NCI-H82 (cell line): ENCODE measurements at regions not wholly inside any gene's neighbourhood (a gene's known extent, or its start where the extent isn't known, plus 50 kb on each side); places are given as distances from the start of the nearest gene placed in this dataset.
"Not testable (repeated sequence)": the region's sequence is repeated elsewhere in the genome, so short reads cannot be mapped to it uniquely, and the experiment has no call there.

Experiments
- DNase-seq: peaks from one replicate; lab custom pipeline; 2025; lab: John Stamatoyannopoulos, UW

DNA sequence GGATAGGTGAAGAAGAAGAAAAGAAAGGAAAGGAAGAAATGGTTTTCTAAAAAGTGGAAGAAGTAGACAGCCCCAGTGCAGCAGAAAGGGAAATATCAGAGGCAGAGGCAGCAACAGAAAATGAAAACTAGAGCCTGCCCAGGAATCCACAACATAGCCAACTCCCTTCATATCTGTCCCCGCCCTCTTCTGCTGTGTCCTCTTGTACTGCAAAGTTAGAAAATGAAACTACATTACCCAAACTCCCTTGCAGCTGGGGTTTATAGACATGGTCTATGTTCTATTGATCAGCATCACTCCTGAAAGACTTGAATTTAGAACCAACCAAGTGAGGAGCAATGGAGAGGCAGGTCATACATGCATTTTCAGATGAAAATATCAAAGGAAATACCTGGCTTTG lies 200.5 kb upstream of the PHACTR1 start:
- no peak for DNase-seq

DNA sequence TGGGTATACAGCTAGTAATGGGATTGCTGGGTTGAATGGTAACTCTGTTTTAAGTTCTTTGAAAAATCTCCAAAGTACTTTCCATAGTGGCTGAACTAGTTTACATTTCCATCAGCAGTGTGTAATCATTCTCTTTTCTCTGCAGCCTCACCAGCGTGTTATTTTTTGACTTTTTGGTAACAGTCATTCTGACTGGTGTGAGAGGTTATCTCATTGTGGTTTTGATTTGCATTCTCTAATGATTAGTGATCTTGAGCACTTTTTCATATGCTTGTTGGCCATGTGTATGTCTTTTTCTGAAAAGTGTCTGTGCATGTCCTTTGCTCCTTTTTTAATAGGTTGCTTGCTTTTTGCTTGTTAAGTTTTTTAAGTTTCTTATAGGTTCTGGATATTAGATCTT lies 194.2 kb upstream of the PHACTR1 start:
- no peak for DNase-seq

DNA sequence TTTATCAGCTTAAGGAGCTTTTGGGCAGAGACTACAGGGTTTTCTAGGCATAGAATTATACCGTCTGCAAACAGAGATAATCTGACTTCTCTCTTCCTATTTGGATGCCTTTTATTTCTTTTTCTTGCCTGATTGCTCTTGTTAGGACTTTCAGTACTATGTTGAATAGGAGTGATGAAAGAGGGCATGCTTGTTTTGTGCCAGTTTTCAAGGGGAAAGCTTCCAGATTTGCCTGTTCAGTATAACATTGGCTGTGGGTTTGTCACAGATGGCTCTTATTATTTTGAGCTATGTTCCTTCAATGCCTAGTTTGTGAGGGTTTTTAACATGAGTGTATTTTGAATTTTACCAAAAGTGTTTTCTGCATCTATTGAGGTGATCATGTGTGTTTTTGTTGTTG lies 192.8 kb upstream of the PHACTR1 start:
- no peak for DNase-seq

DNA sequence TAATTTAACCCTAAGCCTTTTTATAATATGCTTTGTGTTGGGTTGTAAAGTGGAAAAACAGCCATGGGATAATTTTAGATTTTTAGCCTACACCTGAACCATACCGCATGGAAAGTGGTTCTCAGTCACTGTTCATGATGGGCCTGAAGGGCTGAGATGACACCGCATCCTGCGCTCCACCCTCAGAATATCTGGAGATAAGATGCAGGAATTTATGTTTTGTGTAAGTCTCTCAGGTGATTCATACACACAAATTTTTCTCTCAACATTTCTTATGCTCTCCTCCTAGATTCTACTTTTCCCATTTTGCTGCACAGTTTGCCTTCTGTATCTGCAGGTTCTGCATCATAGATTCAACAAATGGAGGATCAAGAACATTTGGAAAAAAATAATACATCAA lies 191.3 kb upstream of the PHACTR1 start:
- no peak for DNase-seq

DNA sequence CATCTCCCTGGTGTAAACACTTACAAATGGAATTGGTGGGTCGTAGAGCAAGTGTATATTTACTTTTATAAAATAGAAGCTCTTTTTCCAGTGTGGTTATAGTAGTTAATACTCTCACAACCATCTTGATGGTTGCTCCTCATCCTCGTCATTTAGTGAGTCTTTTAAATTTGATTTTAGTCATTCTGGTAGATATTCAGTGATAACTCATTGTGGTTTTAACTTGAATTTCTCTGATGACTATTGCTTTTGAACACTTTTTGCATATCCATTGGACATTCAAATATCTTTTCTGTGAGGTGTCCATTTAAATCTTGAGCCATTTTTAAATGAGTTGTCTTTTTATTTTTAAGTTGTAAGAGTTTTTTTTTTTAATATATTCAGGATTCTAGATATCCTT lies 189.2 kb upstream of the PHACTR1 start:
- no peak for DNase-seq

DNA sequence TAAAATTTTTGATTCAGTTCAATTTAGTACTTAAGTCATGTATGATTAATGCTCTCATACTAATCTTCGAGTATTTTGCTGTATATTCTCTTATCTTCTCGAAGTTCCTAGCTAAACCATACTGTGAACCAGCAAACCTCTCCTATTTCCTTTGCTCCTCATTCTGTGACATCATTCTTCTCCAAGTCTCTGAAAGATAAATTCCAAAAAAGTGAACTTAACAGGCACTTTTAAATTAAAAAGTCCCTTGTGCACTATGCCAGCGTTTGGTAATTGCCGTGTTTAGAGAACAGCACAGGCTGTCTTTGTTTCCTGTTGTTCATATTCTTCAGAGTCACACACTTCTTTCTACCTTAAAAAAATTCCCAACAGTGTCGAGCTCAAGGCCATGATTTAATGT lies 188.4 kb upstream of the PHACTR1 start:
- DNase-seq = no peak

DNA sequence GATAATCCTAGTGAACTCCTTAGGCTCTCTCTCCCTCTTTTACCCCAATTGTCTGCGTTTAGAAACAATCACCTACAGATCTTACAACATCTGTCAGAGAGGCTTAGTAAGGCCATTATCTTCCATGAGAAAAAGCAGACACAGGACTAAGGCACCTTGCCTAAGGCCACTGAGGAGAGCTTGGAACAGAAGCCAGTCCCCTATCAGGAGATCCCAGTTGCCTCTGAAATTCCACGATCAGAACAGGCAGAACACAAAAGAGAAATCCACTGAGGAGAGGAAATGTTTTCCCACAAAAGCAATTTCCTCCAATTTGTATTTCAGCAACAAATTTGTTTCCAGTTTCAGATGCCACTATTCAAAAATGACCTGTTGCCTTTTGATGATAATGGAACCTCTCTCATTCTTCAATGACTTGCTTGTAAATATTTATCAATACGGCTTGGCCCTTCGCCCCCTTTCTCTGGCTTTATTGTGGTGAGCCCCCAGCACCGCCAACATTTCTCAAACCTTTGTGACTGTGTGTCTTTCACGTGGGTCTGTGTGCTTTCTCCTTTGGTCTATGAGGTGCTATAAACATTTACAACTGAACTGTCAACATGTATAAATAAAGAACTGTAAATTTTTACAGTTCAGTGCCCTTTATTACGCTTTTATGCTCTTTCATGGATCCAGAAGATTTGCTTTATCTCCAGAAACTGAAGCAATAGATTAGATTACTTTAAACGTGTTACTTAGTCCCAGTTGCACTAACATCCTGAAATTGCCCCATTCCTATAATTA lies 187.8 kb upstream of the PHACTR1 start:
- peak; percentile 22 for DNase-seq

DNA sequence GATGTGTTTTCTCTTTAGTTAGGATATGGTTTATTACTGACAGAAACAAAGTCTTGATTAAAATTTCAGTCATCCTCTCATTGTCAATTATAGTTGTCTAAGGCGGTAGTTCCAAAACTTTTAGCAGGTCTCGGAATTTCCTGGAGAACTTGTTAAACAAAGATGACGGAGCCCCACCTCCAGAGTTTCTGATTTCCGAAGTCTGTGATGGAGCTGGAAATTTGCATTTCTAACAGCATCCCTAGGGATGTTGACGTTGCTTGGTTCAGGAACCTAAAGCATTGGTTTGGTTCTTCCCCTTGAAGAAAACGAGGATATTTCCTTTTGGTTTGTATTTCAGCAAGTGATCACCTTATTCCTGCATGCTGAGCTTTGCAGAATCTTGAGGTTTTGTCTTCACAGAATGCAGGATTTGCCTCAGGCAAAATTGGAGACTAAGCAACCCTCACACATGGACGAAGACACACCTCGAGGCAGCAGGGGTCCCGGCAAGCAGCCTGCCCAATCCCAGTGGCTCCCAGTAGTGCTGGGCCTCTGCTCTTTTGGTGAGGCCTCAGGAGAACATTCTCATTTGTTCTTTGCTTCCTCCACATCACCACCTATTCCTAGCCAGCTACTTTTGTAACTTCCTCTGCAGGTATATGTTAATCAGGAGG lies 187.1 kb upstream of the PHACTR1 start:
- DNase-seq = no peak

DNA sequence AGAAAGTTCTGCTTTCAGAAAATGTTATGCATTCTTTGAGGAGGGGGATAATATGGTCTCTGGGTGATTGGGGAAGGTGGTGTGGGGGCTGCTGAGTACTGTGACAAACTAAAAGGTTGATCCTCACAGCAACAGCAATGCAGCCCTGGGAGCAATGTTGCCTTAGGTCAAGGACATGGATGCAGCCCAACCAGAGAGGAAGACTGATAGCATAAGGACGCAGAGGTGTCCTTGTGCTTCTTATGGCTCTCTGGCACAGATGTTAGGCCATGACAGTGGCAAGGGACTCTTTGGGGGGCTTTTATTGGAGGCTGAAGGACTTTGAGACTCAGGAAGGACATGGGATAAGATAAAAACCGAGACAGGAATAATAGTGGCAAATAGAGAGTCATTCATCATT lies 186.2 kb upstream of the PHACTR1 start:
- no peak for DNase-seq

DNA sequence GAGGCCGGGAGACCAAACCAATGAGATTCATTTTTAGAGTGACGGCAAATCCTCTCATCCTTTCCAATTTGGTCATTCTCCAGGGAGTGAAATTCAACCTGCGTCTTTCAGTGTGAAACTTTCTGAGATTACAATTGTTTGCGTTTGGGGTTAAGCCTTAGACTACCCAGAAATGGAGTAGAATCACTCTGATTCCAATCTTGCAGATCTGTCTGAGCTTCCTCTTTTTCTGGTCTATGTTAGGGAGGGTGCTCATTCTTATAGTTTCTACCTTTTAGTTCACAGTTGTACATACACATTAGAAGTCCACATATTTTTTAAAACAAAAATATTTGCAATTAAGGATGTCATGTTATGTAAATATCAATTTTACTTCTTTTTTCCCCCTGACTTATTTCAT lies 183.0 kb upstream of the PHACTR1 start:
- no peak for DNase-seq

DNA sequence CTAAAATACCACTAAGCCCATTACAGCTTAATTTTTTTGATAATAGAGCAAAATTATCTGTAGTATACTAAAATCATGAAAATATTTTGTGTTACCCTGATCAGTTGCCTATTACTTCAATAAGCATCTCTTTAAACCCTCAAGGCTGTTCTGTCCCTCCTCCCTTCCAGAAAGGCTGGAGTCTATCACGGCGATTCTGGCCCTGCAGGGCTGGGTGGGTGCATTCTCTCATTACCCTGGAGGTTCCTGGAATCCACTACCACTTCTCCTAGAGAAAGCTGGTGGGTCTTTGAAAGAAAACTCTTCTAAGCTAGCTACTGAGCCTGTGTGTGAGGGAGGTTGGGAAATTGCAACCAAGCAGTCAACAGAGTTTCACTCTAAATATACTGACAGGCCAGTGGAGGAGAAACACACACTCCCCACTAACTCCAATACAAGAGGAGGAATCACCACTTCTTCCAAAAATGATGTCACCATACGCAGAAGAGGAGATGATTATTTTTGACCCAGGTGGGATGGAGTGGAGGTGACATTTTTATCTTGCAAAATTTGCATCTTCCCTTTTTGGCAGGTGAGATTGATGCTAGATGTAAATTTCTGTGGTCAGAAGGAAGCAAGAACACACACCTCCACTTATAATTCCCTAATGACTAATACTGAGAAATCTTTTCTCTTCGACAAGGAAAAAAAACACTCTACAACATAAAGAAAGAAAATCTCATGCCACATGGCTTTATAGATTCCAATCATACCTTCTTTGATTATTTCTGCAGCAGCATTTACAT lies 182.3 kb upstream of the PHACTR1 start:
- no peak for DNase-seq

DNA sequence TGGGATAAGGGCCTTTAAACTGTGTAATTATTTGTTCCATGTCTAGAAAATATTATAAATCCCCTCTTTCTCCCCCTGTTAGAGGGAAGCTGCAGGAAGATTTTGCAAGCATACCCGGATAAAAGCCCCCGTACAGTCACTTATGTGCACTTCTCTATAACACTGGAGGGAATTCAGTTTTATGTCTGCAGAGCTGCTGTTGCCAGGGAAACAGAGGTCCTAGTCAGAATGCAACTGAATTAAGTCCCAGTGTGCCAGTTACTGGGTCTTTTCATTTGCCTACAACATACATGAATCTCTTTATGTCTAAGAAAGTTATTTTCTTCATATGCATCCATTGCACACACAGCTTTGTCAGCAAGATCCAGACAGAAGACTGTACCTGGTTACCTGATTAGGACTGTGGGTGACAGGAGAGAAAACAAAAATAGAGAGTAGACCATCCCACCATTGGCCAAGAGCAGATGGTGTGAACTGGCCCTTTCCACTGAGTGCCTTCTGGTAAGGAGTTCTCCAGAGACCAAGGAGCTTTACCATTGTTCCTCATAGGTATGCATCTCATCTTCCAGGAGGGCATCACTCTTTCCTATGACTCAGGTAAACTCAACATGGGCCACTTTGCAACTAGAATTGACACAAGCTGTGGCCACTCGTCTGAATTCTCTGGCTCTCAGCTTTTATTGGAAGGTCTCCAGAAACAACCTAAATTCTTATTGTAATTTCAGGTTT lies 180.8 kb upstream of the PHACTR1 start:
- no peak for DNase-seq

DNA sequence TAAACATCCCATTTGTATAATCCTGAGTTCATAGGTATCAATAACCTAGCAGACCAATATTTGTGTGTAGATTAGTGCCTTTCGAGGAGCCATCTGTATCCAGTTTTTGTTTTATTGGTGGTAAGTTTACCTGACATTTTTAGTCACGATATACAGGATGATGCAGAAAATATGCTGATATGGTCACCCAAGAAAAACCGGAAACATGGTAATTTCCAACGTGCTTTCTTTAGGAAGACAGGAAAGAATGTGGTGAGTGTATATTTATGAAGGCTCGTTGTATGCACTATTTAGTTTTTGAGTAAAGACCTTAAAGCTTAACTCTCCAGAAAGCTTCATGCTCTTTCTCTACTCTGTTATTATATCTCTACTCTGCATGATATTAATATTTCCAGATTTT lies 180.2 kb upstream of the PHACTR1 start:
- DNase-seq = no peak

DNA sequence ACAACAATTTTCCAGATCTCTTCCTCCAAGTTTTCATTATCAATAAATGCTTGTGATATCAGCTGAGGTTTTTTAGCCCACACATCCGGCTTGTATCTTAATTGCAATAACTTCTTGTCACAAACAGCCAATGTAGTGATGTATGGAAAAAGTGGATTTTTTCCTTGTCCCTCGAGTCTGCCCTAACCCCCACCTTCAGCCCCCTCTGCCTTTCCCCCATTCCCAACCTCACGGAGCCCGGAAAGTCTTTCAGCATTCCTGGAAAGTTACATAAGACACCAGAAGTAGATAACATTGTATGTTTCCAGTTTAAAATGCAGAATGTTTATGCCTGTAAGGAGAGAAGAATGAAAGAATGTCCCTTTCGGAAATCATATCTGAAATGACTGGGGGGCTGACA lies 179.2 kb upstream of the PHACTR1 start:
- DNase-seq = no peak

DNA sequence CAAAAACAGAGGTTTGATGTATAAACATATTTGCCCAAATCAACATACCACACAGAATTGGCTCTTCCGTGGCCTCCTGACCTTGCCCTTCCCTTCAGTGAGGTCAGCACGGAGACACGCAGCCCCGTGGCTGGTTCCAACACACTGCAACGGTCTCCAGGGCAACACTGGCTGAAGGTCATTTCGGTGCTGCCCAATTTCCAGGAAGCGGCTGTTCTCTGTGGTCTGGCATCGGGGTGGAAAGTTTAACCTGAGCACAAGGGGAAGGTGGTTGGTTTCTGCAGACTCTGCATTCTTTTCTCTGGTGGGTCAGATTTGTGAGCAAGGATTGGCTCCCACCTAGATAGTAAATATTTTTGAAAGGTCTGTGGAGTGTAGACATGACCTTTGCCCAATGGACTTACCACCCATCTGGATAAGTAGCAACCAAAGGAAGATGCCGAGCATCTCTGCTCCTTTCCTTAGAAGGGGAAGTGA lies 177.6 kb upstream of the PHACTR1 start:
- no peak for DNase-seq

DNA sequence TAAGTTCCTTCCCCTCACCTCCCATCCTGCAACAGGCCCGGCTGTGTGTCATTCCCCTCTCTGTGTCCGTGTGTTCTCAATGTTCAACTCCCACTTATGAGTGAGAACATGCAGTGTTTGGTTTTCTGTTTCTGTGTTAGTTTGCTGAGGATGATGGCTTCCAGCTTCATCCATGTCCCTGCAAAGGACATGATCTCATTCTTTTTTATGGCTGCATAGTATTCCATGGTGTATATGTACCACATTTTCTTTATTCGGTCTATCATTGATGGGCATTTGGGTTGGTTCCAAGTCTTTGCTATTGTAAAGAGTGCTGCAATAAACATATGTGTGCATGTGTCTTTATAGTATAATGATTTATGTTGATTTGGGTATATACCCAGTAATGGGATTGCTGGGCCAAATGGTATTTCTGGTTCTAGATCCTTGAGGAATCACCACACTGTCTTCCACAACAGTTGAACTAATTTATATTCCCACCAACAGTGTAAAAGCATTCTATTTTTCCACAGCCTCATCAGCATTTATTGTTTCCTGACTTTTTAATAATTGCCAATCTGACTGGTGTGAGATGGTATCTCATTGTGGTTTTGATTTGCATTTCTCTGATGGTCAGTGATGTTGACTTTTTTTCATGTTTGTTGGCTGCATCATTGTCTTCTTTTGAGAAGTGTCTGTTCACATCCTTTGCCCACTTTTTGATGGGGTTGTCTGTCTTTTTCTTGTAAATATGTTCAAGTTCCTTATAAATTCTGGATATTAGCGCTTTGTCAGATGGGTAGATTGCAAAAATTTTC lies 174.1 kb upstream of the PHACTR1 start:
- not testable (repeated sequence) for DNase-seq

DNA sequence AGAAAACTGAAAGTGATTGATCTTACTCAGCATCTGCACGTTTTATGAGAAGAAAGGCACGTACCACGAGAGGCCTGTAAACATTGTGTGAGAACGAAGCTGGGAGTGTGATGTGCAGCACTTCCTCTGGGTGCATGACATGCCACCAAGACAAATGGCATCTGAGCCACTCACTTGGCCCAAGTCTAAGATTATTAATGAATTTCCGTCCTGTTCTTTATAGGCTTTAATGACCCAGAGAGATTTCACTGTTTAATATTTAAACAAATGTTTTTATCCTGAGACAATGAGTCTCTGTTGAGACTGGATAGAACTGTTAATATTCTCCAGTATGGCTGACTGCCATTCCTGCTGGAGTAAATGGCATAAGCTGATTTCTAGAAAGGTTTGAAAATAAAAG lies 172.6 kb upstream of the PHACTR1 start:
- no peak for DNase-seq

DNA sequence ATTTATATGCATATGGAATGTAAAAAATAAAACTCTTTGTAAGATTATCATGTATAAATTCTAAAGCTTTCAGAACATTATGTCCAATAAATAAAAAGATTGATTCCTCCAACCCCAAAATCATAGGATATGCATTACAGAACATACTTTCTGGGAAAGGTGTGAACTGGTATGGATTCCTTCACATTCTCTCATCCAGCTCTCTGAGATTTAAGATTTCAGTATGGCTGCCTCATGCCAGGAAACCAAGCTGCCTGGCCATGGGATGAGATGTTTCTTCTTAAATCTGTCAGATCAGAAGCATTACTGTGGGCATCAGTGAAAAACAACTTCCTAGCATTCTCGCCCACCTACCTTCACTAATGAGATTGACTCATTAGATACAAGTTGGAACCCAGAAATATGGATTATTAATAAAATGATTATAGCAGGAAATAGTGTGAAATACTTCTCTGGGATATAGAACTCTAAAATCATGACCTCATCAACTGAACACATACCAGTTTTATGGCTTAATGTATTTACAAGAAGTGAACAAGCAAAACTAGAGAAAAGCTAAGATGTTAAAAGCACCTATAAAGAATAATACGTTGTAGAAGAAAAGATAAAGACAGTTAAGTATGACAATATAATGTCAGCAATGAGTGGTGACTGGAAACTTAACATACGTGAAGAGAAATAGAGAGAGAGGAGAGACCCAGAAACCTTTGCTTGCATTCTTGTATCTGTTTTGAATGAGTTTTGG lies 171.6 kb upstream of the PHACTR1 start:
- no peak for DNase-seq

DNA sequence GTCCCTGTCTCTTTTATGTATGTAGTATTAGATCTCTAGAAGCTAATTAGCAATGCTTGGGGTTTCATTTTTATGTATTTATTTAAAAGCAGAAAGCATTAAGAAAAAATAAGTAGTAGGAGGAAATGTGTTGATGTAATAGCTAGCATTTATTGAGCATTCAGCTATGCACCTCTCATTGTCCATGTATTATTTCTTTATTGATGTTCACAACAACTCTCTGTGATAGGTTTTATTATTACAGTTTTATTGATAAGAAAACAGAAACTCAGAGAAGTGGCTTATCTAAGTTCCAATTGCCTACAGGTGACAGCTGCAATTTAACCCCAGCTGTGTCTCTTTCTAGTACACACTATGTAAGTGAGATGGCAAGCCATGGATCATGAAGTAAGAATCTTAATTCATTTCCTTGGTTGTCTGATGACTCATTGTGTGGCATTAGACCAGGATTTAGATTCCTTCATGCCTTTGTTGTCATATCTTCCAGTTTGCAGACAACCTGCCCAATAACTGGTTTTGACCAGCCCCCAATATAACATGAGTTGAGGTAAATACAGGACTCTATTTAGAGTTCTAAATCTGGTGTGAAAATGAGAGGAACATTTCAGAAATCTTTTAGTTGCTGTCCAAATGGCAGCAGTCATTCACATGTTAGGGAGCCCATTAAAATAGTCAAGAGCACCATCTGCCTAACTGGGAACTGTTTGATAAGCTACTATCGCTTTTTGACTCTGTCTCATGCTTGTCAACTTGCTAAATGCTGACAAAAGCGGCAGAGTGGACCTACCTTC lies 170.8 kb upstream of the PHACTR1 start:
- no peak for DNase-seq
